Peyer's patch (tissue), 4 donors: ENCODE measurements at regions not wholly inside any gene's neighbourhood (a gene's known extent, or its start where the extent isn't known, plus 50 kb on each side); places are given as distances from the start of the nearest gene placed in this dataset.
"Not testable (repeated sequence)": the region's sequence is repeated elsewhere in the genome, so short reads cannot be mapped to it uniquely, and the experiment has no call there.

Experiments
- DNase-seq, 3 donors: peaks; one replicate each; pipeline ENCODE4 v3.0.0-alpha.2; 2017 to 2019
- H3K27ac ChIP-seq, 4 donors: fragments of 200-600 bp; sonication (generic); one replicate each; pipeline ENCODE4 v1.5.1; 2016 to 2019
- H3K27me3 ChIP-seq, 2 donors: fragments of 200-600 bp; sonication (generic); one replicate each; pipeline ENCODE4 v1.5.1; 2019
- H3K36me3 ChIP-seq, 3 donors: fragments of 200-600 bp; sonication (generic); one replicate each; pipeline ENCODE4 v1.5.1; 2016 to 2019
- H3K4me1 ChIP-seq, 4 donors: fragments of 200-600 bp; sonication (generic); one replicate each; pipeline ENCODE4 v1.5.1; 2016 to 2019
- H3K4me3 ChIP-seq, 4 donors: fragments of 200-600 bp; sonication (generic); 1 replicate in 3 of 4; 2 replicates in 1 of 4; pipeline ENCODE4 v1.5.1; 2016 to 2019; ENCODE audit warnings: mild to moderate bottlenecking in 1 of 4
- H3K9me3 ChIP-seq, 4 donors: fragments of 200-600 bp; sonication (generic); one replicate each; pipeline ENCODE4 v1.5.1; 2016 to 2019; ENCODE audit warnings: mild to moderate bottlenecking in 1 of 4
- POLR2A ChIP-seq, 2 donors: fragments of 450-650 bp; IDR thresholded peaks; one replicate each; pipeline ENCODE4 v1.5.1; 2017; ENCODE audit warnings: antibody characterized with exemption in 2 of 2, mild to moderate bottlenecking in 2 of 2, moderate library complexity in 2 of 2
- TF ChIP-seq, protein P1 (sequence below), 6 experiments: fragments of 450-650 bp in 4 of 6; fragments of 200-600 bp in 2 of 6; sonication (generic) in 1 of 6; IDR thresholded peaks; one replicate each; pipeline ENCODE4 v1.5.1; 2017 to 2019; ENCODE audit warnings: antibody characterized with exemption in 6 of 6, mild to moderate bottlenecking in 3 of 6, moderate library complexity in 1 of 6

DNA sequence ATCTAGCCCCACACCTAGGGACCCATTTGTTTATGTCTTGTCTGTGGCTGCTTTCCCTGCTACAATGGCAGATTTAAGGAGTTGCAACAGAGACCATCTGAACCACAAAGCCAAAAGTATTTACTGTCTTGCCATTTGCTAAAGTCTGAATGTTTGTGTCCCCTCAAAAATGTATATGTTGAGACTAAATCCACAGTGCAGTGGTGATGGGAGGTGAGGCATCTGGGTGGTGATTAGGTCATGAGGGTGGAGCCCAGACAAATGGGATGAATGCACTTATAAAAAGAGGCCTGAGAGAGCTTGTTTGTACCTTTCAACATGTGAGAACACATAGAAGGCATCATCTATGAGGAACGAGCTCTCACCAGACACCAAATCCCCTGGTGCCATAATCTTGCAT lies 137.3 kb downstream of the TMEM144 start:
- Histone ChIP-seq H3K36me3 (no peaks in the 10 kb centered on the region), H3K4me3 (no peak overlapping the region), H3K4me1 (no peaks in the 10 kb centered on the region), H3K27me3 (no peaks in the 10 kb centered on the region), H3K27ac (no peak overlapping the region), H3K9me3 (no peaks in the 10 kb centered on the region)
- DNase-seq = no peak
- TF ChIP-seq, protein P1, sequence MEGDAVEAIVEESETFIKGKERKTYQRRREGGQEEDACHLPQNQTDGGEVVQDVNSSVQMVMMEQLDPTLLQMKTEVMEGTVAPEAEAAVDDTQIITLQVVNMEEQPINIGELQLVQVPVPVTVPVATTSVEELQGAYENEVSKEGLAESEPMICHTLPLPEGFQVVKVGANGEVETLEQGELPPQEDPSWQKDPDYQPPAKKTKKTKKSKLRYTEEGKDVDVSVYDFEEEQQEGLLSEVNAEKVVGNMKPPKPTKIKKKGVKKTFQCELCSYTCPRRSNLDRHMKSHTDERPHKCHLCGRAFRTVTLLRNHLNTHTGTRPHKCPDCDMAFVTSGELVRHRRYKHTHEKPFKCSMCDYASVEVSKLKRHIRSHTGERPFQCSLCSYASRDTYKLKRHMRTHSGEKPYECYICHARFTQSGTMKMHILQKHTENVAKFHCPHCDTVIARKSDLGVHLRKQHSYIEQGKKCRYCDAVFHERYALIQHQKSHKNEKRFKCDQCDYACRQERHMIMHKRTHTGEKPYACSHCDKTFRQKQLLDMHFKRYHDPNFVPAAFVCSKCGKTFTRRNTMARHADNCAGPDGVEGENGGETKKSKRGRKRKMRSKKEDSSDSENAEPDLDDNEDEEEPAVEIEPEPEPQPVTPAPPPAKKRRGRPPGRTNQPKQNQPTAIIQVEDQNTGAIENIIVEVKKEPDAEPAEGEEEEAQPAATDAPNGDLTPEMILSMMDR (IDR thresholded peaks at IDR 0.05) = no peak

DNA sequence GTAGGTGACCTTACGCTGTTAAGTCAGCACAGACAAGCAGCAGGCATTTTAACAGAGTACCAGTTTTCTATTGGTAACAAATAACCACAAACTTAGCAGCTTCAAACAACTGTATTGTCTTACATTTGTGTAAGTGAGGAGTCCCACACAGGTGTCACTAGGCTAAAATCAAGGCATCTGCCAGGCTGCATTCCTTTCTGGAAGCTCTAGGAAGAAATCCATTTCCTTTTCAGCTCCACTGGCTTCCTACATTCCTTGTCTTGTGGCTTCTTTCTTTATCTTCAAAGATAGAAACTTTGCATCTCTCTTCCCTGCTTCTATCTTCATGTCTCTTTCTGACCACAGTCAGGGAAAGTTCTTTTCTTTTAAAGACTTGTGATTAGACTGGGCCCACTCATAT lies 139.9 kb downstream of the TMEM144 start:
- no peak for TF ChIP-seq POLR2A (IDR thresholded peaks at IDR 0.05)
- TF ChIP-seq, protein P1 (IDR thresholded peaks at IDR 0.05) = no peak

DNA sequence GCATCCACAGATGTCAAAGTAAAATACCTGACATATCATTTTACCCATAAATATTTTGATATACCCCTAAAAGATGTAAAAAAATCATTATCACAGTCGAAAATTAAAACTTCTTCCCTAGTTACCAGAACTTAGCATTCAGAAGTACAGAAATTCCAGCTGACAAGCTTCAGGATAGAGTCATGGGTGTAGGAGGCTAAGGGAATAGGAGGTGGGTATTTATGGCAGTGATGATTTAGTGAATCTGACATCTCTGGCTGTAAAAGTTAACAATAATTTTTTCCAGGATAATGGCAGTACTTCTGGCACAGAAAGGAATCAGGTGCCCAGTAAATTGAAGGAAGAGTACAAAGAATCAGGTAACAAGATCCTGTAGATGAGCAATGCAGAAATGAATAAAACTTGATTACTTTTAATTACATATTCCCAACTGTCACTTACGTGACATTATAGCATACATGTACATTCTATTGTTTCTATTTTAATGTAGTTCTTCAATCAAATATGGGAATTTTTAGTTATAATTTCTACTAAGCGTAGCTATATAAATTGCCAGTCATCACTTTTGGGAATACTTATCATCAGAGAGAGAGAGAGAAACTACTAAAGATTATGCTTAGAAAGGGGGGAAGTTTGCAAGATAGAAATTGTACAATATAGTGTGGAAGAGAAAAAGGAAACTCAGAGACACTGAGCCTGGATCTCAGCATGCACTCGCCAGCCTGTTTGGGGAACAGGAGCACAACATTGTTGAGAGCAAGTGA lies 143.4 kb downstream of the TMEM144 start:
- DNase-seq = no peak
- H3K27ac ChIP-seq = no peak overlapping the region
- no peaks in the 10 kb centered on the region for H3K9me3 ChIP-seq
- H3K4me1 ChIP-seq = no peaks in the 10 kb centered on the region
- no peaks in the 10 kb centered on the region for H3K36me3 ChIP-seq
- no peak overlapping the region for H3K4me3 ChIP-seq
- no peak for TF ChIP-seq POLR2A (IDR thresholded peaks at IDR 0.05)
- TF ChIP-seq, protein P1 (IDR thresholded peaks at IDR 0.05) = no peak
- no peaks in the 10 kb centered on the region for H3K27me3 ChIP-seq

More for the DNA sequence above, 139.9 kb downstream of the TMEM144 start:
- H3K27ac ChIP-seq = no peak overlapping the region
- no peaks in the 10 kb centered on the region for H3K27me3 ChIP-seq
- DNase-seq = no peak
- no peaks in the 10 kb centered on the region for H3K36me3 ChIP-seq
- H3K4me3 ChIP-seq = no peak overlapping the region
- H3K9me3 ChIP-seq = no peaks in the 10 kb centered on the region
- H3K4me1 ChIP-seq = no peaks in the 10 kb centered on the region

DNA sequence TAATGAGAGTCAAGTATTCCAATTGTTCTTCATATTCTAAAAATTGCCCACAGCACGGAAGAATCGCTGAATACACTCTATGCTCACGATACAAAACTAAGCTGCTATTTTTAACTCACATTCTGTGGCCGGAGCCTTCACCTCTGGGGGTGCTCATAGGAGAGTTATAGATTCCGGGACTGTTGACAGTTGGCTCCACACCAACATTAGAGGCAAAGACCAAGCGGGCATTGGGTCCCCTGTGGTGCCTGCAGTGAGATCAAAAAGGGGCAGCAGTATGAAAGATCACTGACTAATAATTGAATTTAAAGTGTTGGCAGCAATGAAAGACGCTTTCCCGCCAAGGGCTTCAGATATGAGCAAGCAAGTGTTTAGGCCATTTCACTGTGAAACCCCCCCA lies 146.0 kb downstream of the TMEM144 start:
- no peaks in the 10 kb centered on the region for H3K4me1 ChIP-seq
- DNase-seq = no peak
- H3K27ac ChIP-seq = no peak overlapping the region
- TF ChIP-seq, protein P1 (IDR thresholded peaks at IDR 0.05) = no peak
- no peak for TF ChIP-seq POLR2A (IDR thresholded peaks at IDR 0.05)
- no peak overlapping the region for H3K4me3 ChIP-seq
- H3K9me3 ChIP-seq = no peaks in the 10 kb centered on the region
- H3K27me3 ChIP-seq = no peaks in the 10 kb centered on the region
- no peaks in the 10 kb centered on the region for H3K36me3 ChIP-seq

DNA sequence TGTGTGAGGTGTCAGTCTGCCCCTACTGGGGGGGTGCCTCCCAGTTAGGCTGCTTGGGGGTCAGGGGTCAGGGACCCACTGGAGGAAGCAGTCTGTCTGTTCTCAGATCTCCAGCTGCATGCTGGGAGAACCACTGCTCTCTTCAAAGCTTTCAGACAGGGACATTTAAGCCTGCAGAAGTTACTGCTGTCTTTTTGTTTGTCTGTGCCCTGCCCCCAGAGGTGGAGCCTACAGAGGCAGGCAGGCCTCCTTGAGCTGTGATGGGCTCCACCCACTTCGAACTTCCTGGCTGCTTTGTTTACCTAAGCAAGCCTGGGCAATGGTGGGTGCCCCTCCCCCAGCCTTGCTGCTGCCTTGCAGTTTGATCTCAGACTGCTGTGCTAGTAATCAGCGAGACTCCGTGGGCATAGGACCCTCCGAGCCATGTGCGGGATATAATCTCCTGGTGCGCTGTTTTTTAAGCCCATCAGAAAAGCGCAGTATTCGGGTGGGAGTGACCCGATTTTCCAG lies 153.7 kb upstream of the RXFP1 start:
- H3K27ac ChIP-seq, H3K9me3 ChIP-seq, H3K4me1 ChIP-seq, H3K4me3 ChIP-seq, H3K36me3 ChIP-seq, DNase-seq, H3K27me3 ChIP-seq: not testable (repeated sequence)

DNA sequence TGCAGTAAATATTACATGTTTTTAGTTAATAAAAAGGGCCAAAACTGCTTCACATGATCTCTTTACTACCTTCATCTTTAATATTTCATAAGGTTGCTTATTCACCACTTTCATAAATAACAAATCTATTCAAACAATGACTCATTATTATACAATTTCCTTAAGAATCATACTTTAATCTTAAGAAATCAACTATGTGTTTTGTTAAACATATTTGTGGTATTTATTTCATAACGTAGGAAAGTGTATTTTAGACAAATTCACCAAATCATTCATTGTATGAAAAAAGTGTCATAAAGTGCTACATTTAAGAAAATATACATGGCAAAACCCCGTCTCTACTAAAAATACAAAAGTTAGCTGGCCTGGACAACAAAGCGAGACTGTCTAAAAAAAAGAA lies 150.5 kb upstream of the RXFP1 start:
- Histone ChIP-seq H3K27ac (no peak overlapping the region), H3K9me3 (no peaks in the 10 kb centered on the region)

More for the DNA sequence above, 150.5 kb upstream of the RXFP1 start:
- TF ChIP-seq, protein P1 (IDR thresholded peaks at IDR 0.05) = no peak
- no peak for TF ChIP-seq POLR2A (IDR thresholded peaks at IDR 0.05)
- no peaks in the 10 kb centered on the region for H3K4me1 ChIP-seq
- no peak for DNase-seq
- H3K4me3 ChIP-seq = no peak overlapping the region
- H3K27me3 ChIP-seq = no peaks in the 10 kb centered on the region
- H3K36me3 ChIP-seq = no peaks in the 10 kb centered on the region
